GM10248 (cell line): ENCODE measurements at regions not wholly inside any gene's neighbourhood (a gene's known extent, or its start where the extent isn't known, plus 50 kb on each side); places are given as distances from the start of the nearest gene placed in this dataset.

Source experiments
- CTCF ChIA-PET: fragments of 300-600 bp; sonication (Branson Sonifier 250); formaldehyde crosslinking; extraction: SDS; loops from one replicate; lab custom pipeline; 2021; ENCODE audit warnings: antibody characterized with exemption; lab: Yijun Ruan, JAX
- POLR2A ChIA-PET: fragments of 350-650 bp; sonication (Branson Sonifier 250); formaldehyde crosslinking; extraction: SDS; loops from one replicate; lab custom pipeline; 2020; ENCODE audit warnings: antibody characterized with exemption; lab: Yijun Ruan, JAX
- DNase-seq: peaks from one replicate; pipeline ENCODE4 v3.0.0; 2012; ENCODE audit errors: extremely low spot score
- CTCF ChIP-seq: IDR thresholded peaks from 2 replicates; pipeline ENCODE4 v1.5.1; 2012; ENCODE audit warnings: mild to moderate bottlenecking, low read depth; ENCODE audit errors: extremely low read depth, missing control alignments, control extremely low read depth

GRCh38 chr5:173699966-173700365, 83.5 kb upstream of the BOD1 start:
- ChIA-PET POLR2A (no interaction called here), CTCF (no interaction called here)
- DNase-seq, result no peak
- no peak for TF ChIP-seq CTCF

- DNase-seq, result no peak
- TF ChIP-seq CTCF, result no peak
- CTCF ChIA-PET, result no interaction called here
- POLR2A ChIA-PET, result no interaction called here
Measured at GRCh38 chr5:173703466-173703865, 87.0 kb upstream of the BOD1 start.

GRCh38 chr5:173704615-173705511, 88.4 kb upstream of the BOD1 start:
- ChIA-PET POLR2A (no interaction called here), CTCF (no interaction called here)
- DNase-seq, result no peak
- no peak for TF ChIP-seq CTCF

GRCh38 chr5:173705512-173706044, 89.1 kb upstream of the BOD1 start:
- no peak for TF ChIP-seq CTCF
- ChIA-PET CTCF (no interaction called here), POLR2A (no interaction called here)
- DNase-seq, result no peak

- CTCF ChIA-PET, result interaction anchor here (1.2 to 2.3 kb wide), 2 partner anchors 27 to 77 kb away, joined by 4 to 7 read pairs; no protein-coding TSS in a partner anchor
- TF ChIP-seq CTCF, result no peak
- POLR2A ChIA-PET, result no interaction called here
- no peak for DNase-seq
Measured at GRCh38 chr5:173706700-173707099, 90.2 kb upstream of the BOD1 start.

GRCh38 chr5:173707392-173707791, 90.9 kb upstream of the BOD1 start:
- DNase-seq, result no peak
- CTCF ChIA-PET, result interaction anchor here (1.2 to 2.3 kb wide), 2 partner anchors 27 to 78 kb away, joined by 4 to 7 read pairs; no protein-coding TSS in a partner anchor
- POLR2A ChIA-PET, result interaction anchor here (0.5 to 1.1 kb wide), 2 partner anchors 15 to 180 kb away, joined by 3 to 4 read pairs; no protein-coding TSS in a partner anchor
- no peak for TF ChIP-seq CTCF
